ENCODE measurements at regions not wholly inside any gene's neighbourhood (a gene's known extent, or its start where the extent isn't known, plus 50 kb on each side); places are given as distances from the start of the nearest gene placed in this dataset.

GRCh38 chr4:171553961-171554360 is 259.2 kb upstream of the GALNTL6 start:
- intact Hi-C loops (cut with micrococcal nuclease) (no loop called here), in situ Hi-C loops (cut with MboI) (no loop called here)
- no peaks in the 10 kb centered on the region for H4K20me1 ChIP-seq (replicated peaks; ENCODE audit: control insufficient read depth, insufficient read depth, low read length)
- H3K9me1 ChIP-seq (ENCODE audit: control insufficient read depth, insufficient read depth, low read length), result no peaks in the 10 kb centered on the region
- H3K79me2 ChIP-seq (ENCODE audit: control insufficient read depth, insufficient read depth, low read length), result no peaks in the 10 kb centered on the region
- H3K4me2 ChIP-seq (ENCODE audit: insufficient read depth, low read length), result no peak overlapping the region
- no peaks in the 10 kb centered on the region for H3K9me3 ChIP-seq (replicated peaks; ENCODE audit: control insufficient read depth, insufficient read depth, low read depth, low read length)
- DNase-seq (ENCODE audit: extremely low read depth in 1 of 4, low spot score in 3 of 4), result no peak
- H3K4me1 ChIP-seq (replicated peaks in 1 of 2; ENCODE audit: control insufficient read depth in 2 of 2, insufficient read depth in 2 of 2, low read length in 2 of 2), result no peaks in the 10 kb centered on the region
- POLR2A ChIA-PET, result no interaction called here
- no peak overlapping the region for H3K27ac ChIP-seq (ENCODE audit: extremely low read depth, low read depth, low read length)
- no TSS peak for BruUV-seq (replicated peaks)
- H2AFZ ChIP-seq (ENCODE audit: low read depth, low read length), result no peak overlapping the region
- no peak for ATAC-seq
- no peaks in the 10 kb centered on the region for H3K27me3 ChIP-seq (ENCODE audit: control insufficient read depth in 2 of 2, insufficient read depth in 2 of 2, low read length in 2 of 2)
- H3K9ac ChIP-seq (ENCODE audit: insufficient read depth in 1 of 2, low read depth in 2 of 2, low read length in 2 of 2), result no peak overlapping the region
- no peak overlapping the region for H3K4me3 ChIP-seq
- no peaks in the 10 kb centered on the region for H3K36me3 ChIP-seq (ENCODE audit: control insufficient read depth, insufficient read depth, low read length)
- no peak for FAIRE-seq
- WGBS (ENCODE audit: insufficient coverage, low coverage, missing lambda C conversion rate), result 2% methylated on average over 4 of the region's 5 CpGs
- CTCF ChIA-PET (ENCODE audit: low intra/inter-chr PET ratio), result no interaction called here
- no peak for TF ChIP-seq CREM (IDR thresholded peaks at IDR 0.05; ENCODE audit: low read depth)
- TF ChIP-seq, protein P1, sequence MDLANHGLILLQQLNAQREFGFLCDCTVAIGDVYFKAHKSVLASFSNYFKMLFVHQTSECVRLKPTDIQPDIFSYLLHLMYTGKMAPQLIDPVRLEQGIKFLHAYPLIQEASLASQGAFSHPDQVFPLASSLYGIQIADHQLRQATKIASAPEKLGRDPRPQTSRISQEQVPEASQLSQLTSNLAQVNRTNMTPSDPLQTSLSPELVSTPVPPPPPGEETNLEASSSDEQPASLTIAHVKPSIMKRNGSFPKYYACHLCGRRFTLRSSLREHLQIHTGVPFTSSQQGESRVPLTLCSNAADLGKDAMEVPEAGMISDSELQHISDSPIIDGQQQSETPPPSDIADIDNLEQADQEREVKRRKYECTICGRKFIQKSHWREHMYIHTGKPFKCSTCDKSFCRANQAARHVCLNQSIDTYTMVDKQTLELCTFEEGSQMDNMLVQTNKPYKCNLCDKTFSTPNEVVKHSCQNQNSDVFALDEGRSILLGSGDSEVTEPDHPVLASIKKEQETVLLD (IDR thresholded peaks at IDR 0.05), result no peak
- TF ChIP-seq ELK1 (CRISPR knock-in tag; IDR thresholded peaks at IDR 0.05), result no peak
- no peak for TF ChIP-seq RUNX1 (IDR thresholded peaks at IDR 0.05; ENCODE audit: low read depth)
- TF ChIP-seq ILK (tag; IDR thresholded peaks at IDR 0.05; ENCODE audit: borderline replicate concordance, low read depth), result no peak
- TF ChIP-seq, protein P2, sequence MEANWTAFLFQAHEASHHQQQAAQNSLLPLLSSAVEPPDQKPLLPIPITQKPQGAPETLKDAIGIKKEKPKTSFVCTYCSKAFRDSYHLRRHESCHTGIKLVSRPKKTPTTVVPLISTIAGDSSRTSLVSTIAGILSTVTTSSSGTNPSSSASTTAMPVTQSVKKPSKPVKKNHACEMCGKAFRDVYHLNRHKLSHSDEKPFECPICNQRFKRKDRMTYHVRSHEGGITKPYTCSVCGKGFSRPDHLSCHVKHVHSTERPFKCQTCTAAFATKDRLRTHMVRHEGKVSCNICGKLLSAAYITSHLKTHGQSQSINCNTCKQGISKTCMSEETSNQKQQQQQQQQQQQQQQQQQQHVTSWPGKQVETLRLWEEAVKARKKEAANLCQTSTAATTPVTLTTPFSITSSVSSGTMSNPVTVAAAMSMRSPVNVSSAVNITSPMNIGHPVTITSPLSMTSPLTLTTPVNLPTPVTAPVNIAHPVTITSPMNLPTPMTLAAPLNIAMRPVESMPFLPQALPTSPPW (CRISPR knock-in tag; IDR thresholded peaks at IDR 0.05), result no peak
- no peak for TF ChIP-seq NFIC (IDR thresholded peaks at IDR 0.05)
- no peak for TF ChIP-seq CTBP1 (IDR thresholded peaks at IDR 0.05; ENCODE audit: borderline replicate concordance)
- no peak for TF ChIP-seq ARHGAP35 (IDR thresholded peaks at IDR 0.05; ENCODE audit: partially characterized antibody)

All from K562 (cell line).